SHP77 (cell line): ENCODE measurements at regions not wholly inside any gene's neighbourhood (a gene's known extent, or its start where the extent isn't known, plus 50 kb on each side); places are given as distances from the start of the nearest gene placed in this dataset.

Experiments
- DNase-seq, 2 experiments: peaks; one replicate each; lab custom pipeline; 2025; lab: John Stamatoyannopoulos, UW

- DNase-seq: no peak
Measured at GRCh38 chr17:5635949-5636348, 51.6 kb upstream of the NLRP1 start.

GRCh38 chr17:5638596-5638995, 54.3 kb upstream of the NLRP1 start:
- DNase-seq: no peak

GRCh38 chr17:5640726-5641125, 56.4 kb upstream of the NLRP1 start:
- DNase-seq: no peak

GRCh38 chr17:5642752-5643151, 58.4 kb upstream of the NLRP1 start:
- DNase-seq: no peak

- DNase-seq: no peak
Measured at GRCh38 chr17:5644065-5644464, 59.8 kb upstream of the NLRP1 start.

GRCh38 chr17:5651348-5651747, 67.0 kb upstream of the NLRP1 start:
- no peak for DNase-seq

GRCh38 chr17:5661491-5662125, 77.3 kb upstream of the NLRP1 start:
- no peak for DNase-seq

GRCh38 chr17:5662409-5663085, 78.2 kb upstream of the NLRP1 start:
- DNase-seq: no peak

- no peak for DNase-seq
Measured at GRCh38 chr17:5665164-5665563, 80.9 kb upstream of the NLRP1 start.

- peak in 1 of 2 experiments; percentile 18 for DNase-seq
Measured at GRCh38 chr17:5667871-5668270, 83.6 kb upstream of the NLRP1 start.

- no peak for DNase-seq
Measured at GRCh38 chr17:5668557-5669138, 84.3 kb upstream of the NLRP1 start.

- no peak for DNase-seq
Measured at GRCh38 chr17:5669191-5669590, 84.9 kb upstream of the NLRP1 start.

- DNase-seq: no peak
Measured at GRCh38 chr17:5672141-5672540, 87.8 kb upstream of the NLRP1 start.

GRCh38 chr17:5672815-5673430, 88.6 kb upstream of the NLRP1 start:
- DNase-seq: no peak

- no peak for DNase-seq
Measured at GRCh38 chr17:5675625-5676421, 91.5 kb upstream of the NLRP1 start.

- DNase-seq: no peak
Measured at GRCh38 chr17:5677620-5678019, 93.3 kb upstream of the NLRP1 start.

- DNase-seq: no peak
Measured at GRCh38 chr17:5678171-5678570, 93.9 kb upstream of the NLRP1 start.

- no peak for DNase-seq
Measured at GRCh38 chr17:5680766-5681165, 96.5 kb upstream of the NLRP1 start.

- no peak for DNase-seq
Measured at GRCh38 chr17:5683241-5683640, 98.9 kb upstream of the NLRP1 start.

- no peak for DNase-seq
Measured at GRCh38 chr17:5686074-5686635, 101.8 kb upstream of the NLRP1 start.

GRCh38 chr17:5687646-5688045, 103.3 kb upstream of the NLRP1 start:
- no peak for DNase-seq

- DNase-seq: no peak
Measured at GRCh38 chr17:5693821-5694220, 109.5 kb upstream of the NLRP1 start.
